Esophagus mucosa (tissue), 1 donor: ENCODE measurements at regions not wholly inside any gene's neighbourhood (a gene's known extent, or its start where the extent isn't known, plus 50 kb on each side); places are given as distances from the start of the nearest gene placed in this dataset.

ENCODE experiments used
- ATAC-seq: fragments of 200-7000 bp; cut with Tn5 transposase; one replicate; pipeline ENCODE4 v1.9.1; 2020
- donor health status: DM: yes; HTN: yes; CAD: no.

DNA sequence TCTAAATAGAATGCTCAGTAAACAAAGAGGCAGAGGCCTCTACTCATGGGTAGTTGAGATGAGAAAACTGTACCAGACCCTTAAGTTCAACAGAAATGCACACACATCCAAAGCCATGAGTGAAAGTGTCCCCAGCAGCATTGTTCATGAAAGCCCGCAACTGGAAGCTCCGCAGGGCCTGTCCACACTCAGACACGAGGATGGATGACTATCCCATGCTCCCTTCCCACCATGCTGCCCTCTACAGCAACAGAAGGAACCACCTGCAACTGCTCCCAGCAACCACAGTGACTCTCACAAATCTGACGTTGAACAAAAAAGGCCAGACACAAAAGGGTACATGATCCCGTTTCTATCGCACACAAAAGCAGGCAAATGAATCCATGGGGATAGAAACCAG is 76.9 kb upstream of the ANO1 start:
- ATAC-seq: no peak

DNA sequence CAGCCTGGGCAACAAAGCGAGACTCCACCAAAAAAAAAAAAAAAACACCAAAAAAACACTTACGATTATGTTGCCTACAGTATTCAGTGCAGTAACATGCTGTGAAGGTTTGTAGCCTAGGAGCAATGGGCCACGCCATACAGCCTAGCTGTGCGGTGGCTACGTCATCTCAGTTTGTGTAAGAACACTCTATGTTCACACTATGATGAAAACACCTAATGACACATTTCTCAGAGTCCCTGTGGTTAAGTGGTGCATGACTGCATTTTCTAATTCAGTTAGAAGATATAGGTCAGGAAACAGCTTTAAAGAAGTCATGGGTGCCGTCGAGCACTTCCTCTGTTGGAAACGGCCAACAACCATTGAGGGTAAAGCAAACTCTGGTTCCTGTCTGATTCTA is 75.7 kb upstream of the ANO1 start:
- no peak for ATAC-seq

DNA sequence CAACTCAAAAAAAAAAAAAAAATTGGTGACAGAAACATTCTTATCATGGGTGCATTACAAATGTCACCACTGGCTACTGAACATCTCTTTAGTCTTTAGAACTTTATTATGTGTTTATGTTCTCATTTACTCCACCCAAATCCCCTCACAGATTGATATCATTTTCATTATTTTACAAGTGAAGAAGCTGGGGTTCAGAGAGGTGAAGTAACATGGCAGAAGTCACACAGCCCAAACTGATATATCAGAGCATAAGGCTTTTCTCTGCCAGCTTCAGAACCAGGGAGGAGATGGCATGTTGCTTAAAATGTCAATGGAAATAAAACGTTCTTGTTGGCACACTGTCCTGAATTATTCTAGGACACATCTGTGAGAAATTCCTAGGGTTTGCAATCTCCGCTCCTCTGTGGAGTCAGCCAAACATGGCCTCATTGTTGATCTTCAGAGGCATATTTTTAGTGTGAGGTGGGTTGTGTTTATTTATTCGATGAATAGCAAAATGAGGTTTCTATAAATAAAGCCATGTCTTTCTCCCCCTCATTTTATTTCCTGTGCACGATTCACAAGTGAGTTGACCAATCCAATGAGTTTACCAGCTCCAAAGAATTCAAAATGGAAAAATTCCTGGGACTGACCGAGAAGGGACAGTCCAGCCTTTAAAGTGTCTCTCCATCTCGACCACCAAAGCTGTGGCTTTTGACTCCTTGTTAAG is 72.9 kb upstream of the ANO1 start:
- ATAC-seq: no peak

DNA sequence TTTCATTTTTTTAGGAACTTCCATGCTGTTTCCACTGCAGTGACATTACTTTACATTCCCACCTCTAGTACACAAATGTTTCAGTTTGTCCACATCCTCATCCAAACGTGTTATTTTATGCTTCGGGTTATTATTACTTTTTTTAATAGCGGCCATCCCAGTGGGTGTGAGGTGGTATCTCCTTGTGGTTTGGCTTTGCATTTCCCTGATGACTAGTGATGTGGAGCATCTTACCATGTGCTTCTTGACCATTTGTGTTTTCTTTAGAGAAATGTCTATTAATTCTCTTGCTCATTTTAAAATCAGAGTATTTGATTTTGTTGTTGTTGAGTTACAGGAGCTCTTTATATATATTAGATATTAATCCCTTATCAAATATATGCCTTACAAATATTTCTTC is 70.3 kb upstream of the ANO1 start:
- no peak for ATAC-seq

DNA sequence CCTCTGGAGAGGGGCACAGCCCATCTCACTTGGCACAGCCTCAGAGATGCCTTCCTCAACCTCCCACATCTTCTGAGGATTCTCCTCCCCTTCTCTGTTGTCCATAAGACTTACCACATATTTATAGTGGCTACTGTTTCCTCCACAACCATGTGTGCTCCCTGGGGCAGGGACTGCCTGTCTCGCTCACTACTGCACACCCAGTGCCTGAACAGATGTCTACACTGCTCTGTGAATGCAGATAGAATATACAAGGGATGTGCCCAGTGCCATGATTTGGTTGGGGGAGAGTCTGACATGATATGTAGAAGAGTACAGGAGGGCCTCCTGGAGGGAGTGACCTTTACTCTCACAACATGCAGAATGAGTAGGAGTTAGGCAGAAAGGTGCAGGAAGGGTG is 67.3 kb upstream of the ANO1 start:
- no peak for ATAC-seq

DNA sequence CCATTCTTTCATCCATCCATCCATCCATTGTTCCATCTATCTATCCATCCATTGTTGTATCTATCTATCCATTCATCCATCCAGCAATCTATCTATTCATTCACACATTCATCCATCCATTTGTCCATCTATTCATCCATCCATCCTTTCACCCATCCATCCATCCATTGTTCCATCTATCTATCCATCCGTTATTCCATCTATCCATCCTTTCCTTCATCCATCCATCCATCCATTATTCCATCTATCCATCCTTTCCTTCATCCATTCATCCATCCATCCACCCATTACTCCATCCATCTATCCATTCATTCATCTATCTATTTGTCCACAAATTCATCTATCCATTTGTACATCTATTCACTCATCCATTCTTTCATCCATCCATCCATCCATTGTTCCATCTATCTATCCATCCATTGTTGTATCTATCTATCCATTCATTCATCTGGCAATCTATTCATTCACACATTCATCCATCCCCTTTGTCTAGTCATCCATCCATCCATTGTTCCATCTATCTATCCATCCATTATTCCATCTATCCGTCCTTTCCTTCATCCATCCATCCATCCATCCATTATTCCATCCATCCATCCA is 65.9 kb upstream of the ANO1 start:
- ATAC-seq: no peak

DNA sequence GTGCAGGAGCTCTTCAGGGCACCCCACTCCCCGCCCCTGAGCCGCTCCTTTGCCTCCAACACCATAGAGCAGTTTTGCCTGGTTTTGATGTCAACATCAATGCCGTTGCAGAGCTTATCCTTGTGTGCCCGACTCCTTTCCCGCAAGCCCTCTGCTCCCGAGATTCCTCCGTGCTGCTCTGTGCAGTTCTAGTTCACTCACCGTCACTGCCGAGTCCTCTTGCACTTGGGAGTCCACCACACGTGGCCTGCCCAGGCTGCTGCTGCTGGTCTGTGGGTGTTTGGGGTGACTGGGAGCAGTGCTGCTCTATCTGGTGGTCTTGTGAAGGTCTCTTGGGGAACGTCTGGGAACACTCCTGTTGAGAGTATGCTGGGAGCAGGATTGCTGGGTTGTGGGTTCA is 63.8 kb upstream of the ANO1 start:
- no peak for ATAC-seq

DNA sequence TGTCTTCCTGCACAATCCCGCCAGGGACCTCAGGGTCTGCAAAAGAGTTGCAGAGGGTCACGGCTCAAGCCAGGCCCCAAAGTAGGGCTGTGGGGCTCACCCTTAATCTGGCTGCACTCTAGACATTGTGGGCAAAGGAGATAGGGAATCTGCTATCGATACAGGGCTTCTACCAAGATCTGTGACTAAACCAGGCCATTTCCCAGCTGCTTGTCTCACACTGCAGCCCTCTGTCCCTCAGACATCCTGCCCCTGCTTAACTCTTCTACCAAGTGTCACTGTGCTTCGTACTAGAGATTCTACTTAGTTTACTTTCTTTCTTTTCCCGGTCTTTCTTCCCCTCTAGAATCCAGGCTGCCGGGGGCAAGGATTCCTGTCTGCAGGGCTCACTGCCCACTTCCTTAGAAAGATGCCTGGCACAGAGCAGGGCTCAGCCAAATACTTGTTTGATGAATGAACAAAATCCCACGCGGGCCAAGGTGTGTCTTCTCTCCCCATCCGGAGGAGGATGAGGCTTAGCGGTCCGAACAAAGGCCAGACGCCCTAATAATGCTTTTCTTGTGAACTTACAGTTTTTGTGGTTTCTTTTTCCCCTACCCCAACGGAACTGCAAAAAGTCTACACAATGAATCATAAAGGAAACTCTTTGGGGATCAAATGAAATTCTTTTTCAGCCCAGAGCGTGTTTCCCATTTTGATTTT is 61.3 kb upstream of the ANO1 start:
- no peak for ATAC-seq

DNA sequence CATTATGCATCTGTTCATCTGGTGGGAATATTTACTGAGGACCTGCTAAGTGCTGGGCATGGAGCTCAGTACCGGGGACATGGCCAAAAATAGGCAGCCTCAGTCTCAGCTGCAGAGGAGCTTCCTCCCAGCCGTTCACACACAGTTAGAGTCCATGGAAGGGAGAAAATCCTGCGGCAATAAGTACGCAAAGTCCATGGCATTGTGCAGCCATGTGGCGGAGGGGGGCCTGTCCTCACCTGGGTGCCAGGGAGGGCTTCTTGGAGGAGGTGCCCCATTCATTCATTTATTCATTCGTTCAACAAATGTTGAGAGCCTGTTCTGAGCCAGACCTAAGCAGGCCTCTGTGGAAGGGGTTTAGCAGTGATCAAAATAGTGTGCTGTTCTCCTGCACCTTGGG is 59.3 kb upstream of the ANO1 start:
- ATAC-seq: no peak

DNA sequence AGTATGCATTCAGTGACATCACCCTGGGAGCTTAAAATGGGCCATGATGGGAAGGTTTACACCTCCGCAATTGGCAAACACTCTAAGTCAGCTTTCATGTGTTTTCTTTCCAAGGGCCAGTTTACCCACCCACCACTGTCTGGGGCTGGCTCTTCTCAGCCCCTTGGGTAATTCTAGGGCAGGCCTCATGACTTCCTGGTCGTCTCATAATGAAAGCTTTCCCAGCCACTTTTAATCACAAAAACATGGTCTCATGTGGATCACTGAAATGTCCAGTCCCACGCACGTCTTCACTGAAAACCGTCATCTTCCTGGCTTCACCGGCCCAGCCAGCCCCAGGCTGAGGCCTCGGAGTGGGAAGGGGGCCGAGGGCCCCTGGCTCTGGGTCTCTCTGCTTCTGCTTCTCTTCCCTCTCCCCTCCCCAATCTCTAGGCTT is 58.5 kb upstream of the ANO1 start:
- ATAC-seq: no peak

DNA sequence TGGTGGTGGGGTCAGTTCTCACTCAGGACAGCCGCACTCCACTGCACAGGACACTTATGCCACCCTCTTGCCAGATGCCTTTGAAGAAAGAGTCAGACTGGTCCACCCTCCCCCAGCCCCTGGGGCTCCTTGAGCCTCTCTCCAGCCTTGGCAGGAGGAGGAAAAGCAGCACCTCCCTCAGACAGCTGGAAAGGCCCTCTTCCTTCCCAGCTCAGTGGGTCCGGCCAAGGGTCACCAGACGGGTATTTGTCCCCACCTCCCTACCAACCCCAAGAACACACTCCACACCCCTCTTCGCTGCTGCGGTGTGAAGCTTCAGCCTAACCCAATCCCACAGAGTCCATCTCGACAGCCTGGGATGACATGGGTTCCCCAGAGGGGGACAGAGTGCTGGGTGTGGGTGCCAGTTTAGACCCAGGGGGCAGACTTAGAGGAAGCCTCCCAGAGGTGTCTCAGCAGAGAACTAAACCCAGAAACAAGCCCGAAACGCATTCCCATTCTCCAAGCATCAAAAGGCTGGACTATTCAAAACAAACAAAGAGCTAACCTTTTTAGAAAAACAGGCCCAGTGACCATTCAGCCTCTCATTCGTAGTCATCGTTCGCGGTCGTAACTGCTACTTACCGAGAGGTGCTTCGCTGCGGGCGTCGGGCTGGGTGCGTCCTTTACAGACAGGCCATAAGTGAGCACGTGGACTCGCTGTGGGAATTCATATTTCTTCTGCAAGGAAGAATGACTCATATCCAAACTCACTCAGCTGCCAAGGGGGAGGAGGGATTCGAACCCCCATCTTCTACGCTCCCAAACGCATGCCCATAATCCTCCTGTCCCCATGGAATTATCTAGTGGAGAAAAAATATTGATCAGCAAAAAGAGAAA is 57.5 kb upstream of the ANO1 start:
- no peak for ATAC-seq

DNA sequence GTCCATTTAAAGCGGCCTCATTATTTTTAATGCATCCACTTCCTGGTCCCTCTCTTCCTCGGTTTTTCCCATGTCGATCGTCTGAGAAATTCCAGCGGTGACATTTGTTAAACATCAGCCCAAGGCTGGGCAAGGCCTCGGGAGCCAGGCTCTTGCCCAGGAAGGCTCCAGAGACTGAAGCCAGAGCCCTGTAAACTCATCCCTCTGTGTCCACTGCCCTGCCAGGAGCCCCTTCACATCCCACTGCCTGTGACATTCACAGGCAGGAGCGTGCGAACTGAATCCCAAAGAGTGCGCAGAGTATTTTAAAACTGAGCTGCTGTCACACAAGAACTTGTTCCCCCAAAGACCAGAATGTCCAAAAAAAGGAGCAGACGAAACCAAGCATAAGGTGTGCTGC is 56.5 kb upstream of the ANO1 start:
- no peak for ATAC-seq

DNA sequence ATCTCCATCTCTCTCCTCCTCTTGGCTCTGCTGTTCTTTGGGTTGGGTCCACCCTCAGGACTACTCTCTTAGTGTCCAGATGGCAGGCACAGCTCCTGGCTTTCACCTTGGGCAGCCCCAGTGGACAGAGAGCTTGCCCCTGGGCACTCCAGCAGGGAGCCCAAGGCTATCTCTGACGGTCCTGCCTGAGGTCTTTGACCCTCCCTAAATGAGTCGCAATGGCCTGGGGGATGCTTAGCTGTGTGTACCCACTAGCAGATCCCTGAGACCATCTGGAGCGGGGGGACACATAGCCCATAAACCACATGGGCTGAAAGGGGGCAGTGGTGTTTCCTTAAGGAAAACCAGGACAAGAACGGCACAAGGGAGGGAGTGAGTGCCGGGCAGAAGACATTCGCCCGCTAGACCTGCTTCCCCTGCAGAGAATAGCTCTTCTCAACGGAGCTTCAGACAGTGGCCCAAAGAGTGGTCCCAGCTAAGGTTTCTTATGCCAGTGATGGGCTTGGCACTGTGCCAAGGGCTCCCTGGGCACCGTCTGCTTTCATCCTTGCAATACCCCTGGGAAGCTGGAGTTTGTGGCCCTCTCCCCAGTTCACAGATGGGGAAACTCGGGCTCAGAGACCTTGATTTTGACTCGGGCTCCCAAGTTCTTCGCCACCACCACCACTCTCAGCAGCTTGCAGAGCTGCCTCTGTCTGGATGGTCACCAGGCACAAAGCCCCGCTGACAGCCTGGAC is 53.9 kb upstream of the ANO1 start:
- no peak for ATAC-seq

DNA sequence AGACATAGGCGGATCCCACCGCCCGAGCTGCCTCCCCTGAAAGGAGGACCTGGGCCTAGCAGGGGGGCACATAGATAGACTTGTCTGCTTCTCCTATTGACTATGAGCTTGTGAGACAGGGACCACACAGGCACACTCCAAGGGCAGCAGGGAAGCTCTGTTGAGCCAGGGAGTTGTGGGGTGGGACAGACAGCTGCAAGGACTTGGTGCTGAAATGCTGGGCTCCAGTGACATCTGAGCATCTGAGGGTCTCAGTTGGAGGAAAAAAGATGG is 53.4 kb upstream of the ANO1 start:
- no peak for ATAC-seq

DNA sequence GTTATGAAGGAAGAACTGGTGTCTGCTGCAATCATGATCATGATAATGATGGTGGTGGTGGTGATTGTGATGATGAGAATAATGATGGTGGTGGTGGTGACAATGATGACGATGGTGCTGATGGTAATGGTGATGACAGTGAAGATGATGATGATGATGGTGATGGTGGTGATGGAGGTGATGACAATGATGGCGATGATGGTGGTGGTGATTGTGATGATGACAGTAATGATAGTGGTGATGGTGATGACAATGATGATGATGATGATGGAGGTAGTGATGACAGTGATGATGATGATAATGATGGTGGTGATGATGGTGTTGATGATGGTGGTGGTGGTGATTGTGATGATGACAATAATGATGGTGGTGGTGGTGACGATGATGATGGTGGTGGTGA is 52.8 kb upstream of the ANO1 start:
- no peak for ATAC-seq

DNA sequence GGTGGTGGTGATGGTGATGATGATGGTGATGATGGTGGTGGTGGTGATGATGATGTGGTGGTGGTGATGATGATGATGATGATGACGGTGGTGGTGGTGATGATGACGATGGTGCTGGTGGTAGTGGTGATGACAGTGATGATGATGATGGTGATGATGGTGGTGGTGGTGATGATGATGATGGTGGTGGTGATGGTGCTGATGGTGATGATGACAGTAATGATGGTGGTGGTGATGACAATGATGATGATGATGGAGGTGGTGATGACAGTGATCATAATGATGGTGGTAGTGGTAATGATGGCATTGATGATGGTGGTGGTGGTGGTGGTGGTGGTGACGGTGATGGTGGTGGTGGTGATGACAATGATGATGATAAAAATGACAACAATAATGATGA is 52.1 kb upstream of the ANO1 start:
- no peak for ATAC-seq

DNA sequence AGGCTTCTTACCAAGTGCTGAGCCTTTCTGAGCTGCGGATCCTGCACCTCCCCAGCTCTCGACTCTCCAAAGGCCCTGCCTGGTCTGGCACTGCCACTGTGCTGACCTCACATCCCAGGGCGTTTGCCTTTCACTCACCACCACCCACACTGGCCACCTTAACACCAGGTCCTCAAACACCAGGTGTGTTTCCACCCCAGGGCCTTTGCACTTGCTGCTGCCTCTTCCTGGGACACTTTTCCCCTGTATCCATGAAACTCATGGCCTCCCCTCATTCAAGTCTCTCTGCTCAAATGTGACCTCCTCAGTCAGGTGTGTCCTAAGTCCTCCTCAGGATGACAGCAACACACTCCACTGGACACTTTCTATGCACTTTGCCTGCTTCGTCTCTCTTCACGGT is 51.4 kb upstream of the ANO1 start:
- no peak for ATAC-seq

DNA sequence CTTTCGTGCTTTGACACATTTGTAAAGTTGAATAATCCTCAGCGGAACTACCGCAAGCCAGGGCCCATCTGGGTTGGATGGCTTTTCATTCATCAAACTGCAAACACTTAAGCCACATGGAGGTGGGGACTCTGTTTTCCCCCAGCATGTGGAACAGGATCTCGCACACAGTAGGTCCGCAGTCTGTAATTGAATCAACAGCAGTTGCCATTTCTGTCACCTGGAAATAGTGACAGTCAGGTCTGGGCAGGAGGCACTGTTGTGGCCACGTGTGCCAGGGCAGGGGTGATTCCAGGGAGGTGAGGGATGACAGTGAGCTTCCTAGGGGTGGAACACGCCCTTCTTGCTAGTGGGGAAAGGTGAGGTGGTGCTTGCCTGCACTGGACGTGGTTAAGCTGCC is 50.7 kb upstream of the ANO1 start:
- no peak for ATAC-seq

DNA sequence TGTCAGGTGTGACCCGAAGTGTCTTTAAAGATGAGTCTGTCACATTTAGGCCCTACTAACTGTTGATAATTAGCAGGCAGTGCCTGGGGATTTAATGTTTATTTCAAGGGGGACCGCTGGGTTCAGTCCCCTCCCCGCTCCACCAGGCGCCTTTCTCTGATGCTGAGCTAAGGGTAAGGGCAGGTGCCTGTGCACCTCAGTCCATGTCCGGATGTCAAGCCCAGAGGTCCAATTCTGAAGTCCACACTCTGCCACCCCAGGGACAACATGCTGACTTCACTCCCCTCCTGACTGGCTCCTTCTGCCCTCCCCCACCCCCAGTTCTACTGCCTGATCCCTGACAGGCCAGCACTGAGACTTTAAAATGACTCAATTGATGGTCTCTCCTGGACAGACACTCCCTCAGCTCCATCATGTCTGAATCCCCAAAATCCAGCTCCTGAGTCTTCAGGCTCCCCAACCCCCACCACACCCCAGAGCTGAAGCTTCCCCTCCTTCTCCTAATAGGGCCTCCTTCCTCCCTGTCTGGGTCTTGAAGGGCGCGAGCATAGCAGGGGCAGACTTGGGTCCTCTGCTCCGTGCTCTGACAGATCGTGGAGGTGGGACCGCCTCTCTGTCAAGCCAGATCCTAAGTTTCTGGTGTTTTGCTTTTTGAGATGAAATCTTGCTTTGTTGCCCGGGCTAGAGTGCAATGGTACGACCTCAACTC is 49.8 kb upstream of the ANO1 start:
- ATAC-seq: no peak
